Uterus (tissue), 2 donors: ENCODE measurements at regions not wholly inside any gene's neighbourhood (a gene's known extent, or its start where the extent isn't known, plus 50 kb on each side); places are given as distances from the start of the nearest gene placed in this dataset.

ENCODE experiments used
- CTCF ChIP-seq, 4 experiments: fragments of 200-600 bp in 2 of 4; fragments of 450-650 bp in 2 of 4; sonication (generic) in 2 of 4; IDR thresholded peaks; one replicate each; pipeline ENCODE4 v1.5.1; 2016 to 2019; ENCODE audit warnings: antibody characterized with exemption in 4 of 4, mild to moderate bottlenecking in 2 of 4, moderate library complexity in 1 of 4
- POLR2A ChIP-seq, 2 donors: fragments of 450-650 bp; IDR thresholded peaks; one replicate each; pipeline ENCODE4 v1.6.1; 2016; ENCODE audit warnings: antibody characterized with exemption in 2 of 2, mild to moderate bottlenecking in 1 of 2, moderate library complexity in 1 of 2

GRCh38 chr1:238677567-238677966 is 708.8 kb upstream of the CHRM3 start:
- TF ChIP-seq CTCF (IDR thresholded peaks at IDR 0.05) (no peak), POLR2A (IDR thresholded peaks at IDR 0.05) (no peak)
